ENCODE measurements at regions not wholly inside any gene's neighbourhood (a gene's known extent, or its start where the extent isn't known, plus 50 kb on each side); places are given as distances from the start of the nearest gene placed in this dataset.

DNA sequence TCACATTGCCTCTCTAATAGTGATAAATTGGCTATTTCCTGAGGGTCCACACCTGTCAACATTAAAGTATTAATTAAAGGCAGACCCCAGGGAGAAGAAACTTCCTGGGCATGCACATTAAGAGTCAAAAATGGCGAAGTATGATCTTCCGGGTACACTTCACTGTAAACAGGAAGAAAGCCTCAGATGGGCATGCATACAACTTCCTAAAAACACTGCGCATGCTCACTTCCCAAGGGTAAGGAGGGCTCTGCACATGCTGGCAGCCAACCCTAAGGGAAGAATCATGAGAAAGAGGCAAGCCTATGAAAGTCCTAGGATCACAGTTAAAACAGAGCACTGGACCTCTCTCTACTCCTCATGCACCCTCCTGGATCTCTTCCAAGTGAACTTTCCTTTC, 80.1 kb upstream of the IMMP2L start:
- no peak overlapping the region for H4K91ac ChIP-seq (ENCODE audit: insufficient read depth, low read depth, low read length)
- H2BK120ac ChIP-seq (ENCODE audit: low read depth, low read length) = no peak overlapping the region
- no peak overlapping the region for H3K4ac ChIP-seq (ENCODE audit: low read depth, low read length)
- H2BK5ac ChIP-seq (ENCODE audit: low read depth, low read length, poor library complexity, severe bottlenecking) = no peak overlapping the region
- H4K20me1 ChIP-seq (ENCODE audit: insufficient read depth, low read length) = no peaks in the 10 kb centered on the region
- no peak overlapping the region for H3K56ac ChIP-seq (ENCODE audit: extremely low read depth, insufficient read depth, low read length)
- H3K23ac ChIP-seq (ENCODE audit: low read depth, low read length) = no peak overlapping the region
- H3K4me3 ChIP-seq (ENCODE audit: insufficient read depth, low read depth, low read length) = no peak overlapping the region
- dilution Hi-C loops (cut with HindIII; ENCODE audit: low sequenced_read_pairs, unreplicated experiment) = no loop called here
- H3K36me3 ChIP-seq (ENCODE audit: control insufficient read depth, insufficient read depth, low read length) = no peaks in the 10 kb centered on the region
- no peaks in the 10 kb centered on the region for H3K79me1 ChIP-seq (ENCODE audit: low read depth in 1 of 2, low read length in 2 of 2)
- no peak overlapping the region for H2AK5ac ChIP-seq (ENCODE audit: low read depth, low read length)
- H3K14ac ChIP-seq (replicated peaks; ENCODE audit: low read depth, low read length) = no peak overlapping the region
- POLR2A ChIA-PET (ENCODE audit: unreplicated experiment) = no interaction called here
- no peak overlapping the region for H3K18ac ChIP-seq (ENCODE audit: low read depth, low read length)
- intact Hi-C loops (cut with micrococcal nuclease) = no loop called here
- BruUV-seq (replicated peaks) = no TSS peak
- no peaks in the 10 kb centered on the region for H3K27me3 ChIP-seq (ENCODE audit: control insufficient read depth, insufficient read depth, low read length)
- H2BK20ac ChIP-seq (ENCODE audit: low read depth, low read length) = no peak overlapping the region
- no peak overlapping the region for H3K27ac ChIP-seq (ENCODE audit: insufficient read depth, low read length)
- H4K8ac ChIP-seq (ENCODE audit: low read depth in 2 of 2, low read length in 2 of 2) = no peak overlapping the region
- CTCF ChIA-PET = no interaction called here
- H2AFZ ChIP-seq (replicated peaks; ENCODE audit: low read length, poor library complexity) = no peak overlapping the region
- H3K4me2 ChIP-seq (ENCODE audit: low read depth, low read length) = no peak overlapping the region
- no peak overlapping the region for H4K5ac ChIP-seq (ENCODE audit: low read depth, low read length)
- no peak for TF ChIP-seq MXI1 (IDR thresholded peaks at IDR 0.05; ENCODE audit: borderline replicate concordance, low read depth, low read length)
- no peak for TF ChIP-seq MAFK (IDR thresholded peaks at IDR 0.05; ENCODE audit: low read depth, low read length)
- TF ChIP-seq, protein P1, sequence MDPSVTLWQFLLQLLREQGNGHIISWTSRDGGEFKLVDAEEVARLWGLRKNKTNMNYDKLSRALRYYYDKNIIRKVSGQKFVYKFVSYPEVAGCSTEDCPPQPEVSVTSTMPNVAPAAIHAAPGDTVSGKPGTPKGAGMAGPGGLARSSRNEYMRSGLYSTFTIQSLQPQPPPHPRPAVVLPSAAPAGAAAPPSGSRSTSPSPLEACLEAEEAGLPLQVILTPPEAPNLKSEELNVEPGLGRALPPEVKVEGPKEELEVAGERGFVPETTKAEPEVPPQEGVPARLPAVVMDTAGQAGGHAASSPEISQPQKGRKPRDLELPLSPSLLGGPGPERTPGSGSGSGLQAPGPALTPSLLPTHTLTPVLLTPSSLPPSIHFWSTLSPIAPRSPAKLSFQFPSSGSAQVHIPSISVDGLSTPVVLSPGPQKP (IDR thresholded peaks at IDR 0.05; ENCODE audit: borderline replicate concordance, low read depth, low read length) = no peak
- TF ChIP-seq, protein P2, sequence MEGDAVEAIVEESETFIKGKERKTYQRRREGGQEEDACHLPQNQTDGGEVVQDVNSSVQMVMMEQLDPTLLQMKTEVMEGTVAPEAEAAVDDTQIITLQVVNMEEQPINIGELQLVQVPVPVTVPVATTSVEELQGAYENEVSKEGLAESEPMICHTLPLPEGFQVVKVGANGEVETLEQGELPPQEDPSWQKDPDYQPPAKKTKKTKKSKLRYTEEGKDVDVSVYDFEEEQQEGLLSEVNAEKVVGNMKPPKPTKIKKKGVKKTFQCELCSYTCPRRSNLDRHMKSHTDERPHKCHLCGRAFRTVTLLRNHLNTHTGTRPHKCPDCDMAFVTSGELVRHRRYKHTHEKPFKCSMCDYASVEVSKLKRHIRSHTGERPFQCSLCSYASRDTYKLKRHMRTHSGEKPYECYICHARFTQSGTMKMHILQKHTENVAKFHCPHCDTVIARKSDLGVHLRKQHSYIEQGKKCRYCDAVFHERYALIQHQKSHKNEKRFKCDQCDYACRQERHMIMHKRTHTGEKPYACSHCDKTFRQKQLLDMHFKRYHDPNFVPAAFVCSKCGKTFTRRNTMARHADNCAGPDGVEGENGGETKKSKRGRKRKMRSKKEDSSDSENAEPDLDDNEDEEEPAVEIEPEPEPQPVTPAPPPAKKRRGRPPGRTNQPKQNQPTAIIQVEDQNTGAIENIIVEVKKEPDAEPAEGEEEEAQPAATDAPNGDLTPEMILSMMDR (conservative IDR thresholded peaks at IDR 0.05; ENCODE audit: low read depth, low read length) = no peak
- no peak for TF ChIP-seq RCOR1 (IDR thresholded peaks at IDR 0.05; ENCODE audit: insufficient replicate concordance, low read length)
- no peak for TF ChIP-seq RFX5 (IDR thresholded peaks at IDR 0.05; ENCODE audit: low read depth, low read length)
- TF ChIP-seq RAD21 (IDR thresholded peaks at IDR 0.05; ENCODE audit: low read length) = no peak
- TF ChIP-seq MAZ (IDR thresholded peaks at IDR 0.05; ENCODE audit: borderline replicate concordance, low read depth, low read length) = no peak
- no peak overlapping the region for H2BK15ac ChIP-seq (ENCODE audit: low read depth, low read length)
- no peak for DNase-seq
- ATAC-seq (ENCODE audit: low read depth) = no peak
- in situ Hi-C loops (cut with MboI; ENCODE audit: low sequenced_read_pairs) = no loop called here
- H3K9me3 ChIP-seq (ENCODE audit: control insufficient read depth, insufficient read depth, low read length) = no peaks in the 10 kb centered on the region
- 0 out of 2 replicates have a peak, but pooled peaks cover 1% of the 10 kb centered on the region for H3K4me1 ChIP-seq (ENCODE audit: control insufficient read depth, insufficient read depth, low read length)
- no peak overlapping the region for H2AK9ac ChIP-seq (replicated peaks; ENCODE audit: low read depth, low read length, poor library complexity)
- H3K9me1 ChIP-seq (ENCODE audit: insufficient read depth, low read length) = no peaks in the 10 kb centered on the region
- WGBS, 2 experiments (ENCODE audit: extremely low coverage in 2 of 2, insufficient read length in 1 of 2) = no CpG with 5 or more reads among the region's 3 CpGs
- no peak overlapping the region for H3K9ac ChIP-seq (ENCODE audit: low read depth, low read length)

All from IMR-90 (cell line).